ENCODE measurements at regions not wholly inside any gene's neighbourhood (a gene's known extent, or its start where the extent isn't known, plus 50 kb on each side); places are given as distances from the start of the nearest gene placed in this dataset.

DNA sequence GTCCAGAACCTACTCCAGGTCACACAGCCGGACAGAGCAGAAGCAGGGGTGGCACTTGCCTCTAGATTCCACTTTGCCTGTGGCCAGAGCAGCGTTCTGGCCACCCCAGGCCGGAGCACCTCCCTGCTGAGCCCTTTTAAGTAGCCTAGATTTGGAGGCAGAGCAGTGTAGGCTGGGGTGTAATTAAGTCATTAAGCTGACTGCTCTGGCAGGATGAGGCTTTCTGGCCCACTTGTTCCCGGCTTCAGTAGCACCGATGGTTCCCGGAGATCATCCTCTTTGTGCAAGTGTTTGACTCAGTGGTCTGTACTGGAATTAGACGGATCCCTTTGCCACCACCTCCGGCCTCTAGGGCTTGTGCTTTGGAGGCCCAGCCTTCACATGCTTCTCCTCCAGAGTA lies 281.9 kb upstream of the ANKRD55 start:
- H3K4me2 ChIP-seq (ENCODE audit: insufficient read depth, low read length): no peak overlapping the region
- TF ChIP-seq, protein P1, sequence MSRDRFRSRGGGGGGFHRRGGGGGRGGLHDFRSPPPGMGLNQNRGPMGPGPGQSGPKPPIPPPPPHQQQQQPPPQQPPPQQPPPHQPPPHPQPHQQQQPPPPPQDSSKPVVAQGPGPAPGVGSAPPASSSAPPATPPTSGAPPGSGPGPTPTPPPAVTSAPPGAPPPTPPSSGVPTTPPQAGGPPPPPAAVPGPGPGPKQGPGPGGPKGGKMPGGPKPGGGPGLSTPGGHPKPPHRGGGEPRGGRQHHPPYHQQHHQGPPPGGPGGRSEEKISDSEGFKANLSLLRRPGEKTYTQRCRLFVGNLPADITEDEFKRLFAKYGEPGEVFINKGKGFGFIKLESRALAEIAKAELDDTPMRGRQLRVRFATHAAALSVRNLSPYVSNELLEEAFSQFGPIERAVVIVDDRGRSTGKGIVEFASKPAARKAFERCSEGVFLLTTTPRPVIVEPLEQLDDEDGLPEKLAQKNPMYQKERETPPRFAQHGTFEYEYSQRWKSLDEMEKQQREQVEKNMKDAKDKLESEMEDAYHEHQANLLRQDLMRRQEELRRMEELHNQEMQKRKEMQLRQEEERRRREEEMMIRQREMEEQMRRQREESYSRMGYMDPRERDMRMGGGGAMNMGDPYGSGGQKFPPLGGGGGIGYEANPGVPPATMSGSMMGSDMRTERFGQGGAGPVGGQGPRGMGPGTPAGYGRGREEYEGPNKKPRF (IDR thresholded peaks at IDR 0.05; ENCODE audit: low read depth, low read length): no peak
- TF ChIP-seq PRMT5 (CRISPR knock-in tag; IDR thresholded peaks at IDR 0.05): no peak
- TF ChIP-seq, protein P2, sequence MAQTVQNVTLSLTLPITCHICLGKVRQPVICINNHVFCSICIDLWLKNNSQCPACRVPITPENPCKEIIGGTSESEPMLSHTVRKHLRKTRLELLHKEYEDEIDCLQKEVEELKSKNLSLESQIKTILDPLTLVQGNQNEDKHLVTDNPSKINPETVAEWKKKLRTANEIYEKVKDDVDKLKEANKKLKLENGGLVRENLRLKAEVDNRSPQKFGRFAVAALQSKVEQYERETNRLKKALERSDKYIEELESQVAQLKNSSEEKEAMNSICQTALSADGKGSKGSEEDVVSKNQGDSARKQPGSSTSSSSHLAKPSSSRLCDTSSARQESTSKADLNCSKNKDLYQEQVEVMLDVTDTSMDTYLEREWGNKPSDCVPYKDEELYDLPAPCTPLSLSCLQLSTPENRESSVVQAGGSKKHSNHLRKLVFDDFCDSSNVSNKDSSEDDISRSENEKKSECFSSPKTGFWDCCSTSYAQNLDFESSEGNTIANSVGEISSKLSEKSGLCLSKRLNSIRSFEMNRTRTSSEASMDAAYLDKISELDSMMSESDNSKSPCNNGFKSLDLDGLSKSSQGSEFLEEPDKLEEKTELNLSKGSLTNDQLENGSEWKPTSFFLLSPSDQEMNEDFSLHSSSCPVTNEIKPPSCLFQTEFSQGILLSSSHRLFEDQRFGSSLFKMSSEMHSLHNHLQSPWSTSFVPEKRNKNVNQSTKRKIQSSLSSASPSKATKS (CRISPR knock-in tag; IDR thresholded peaks at IDR 0.05): no peak
- no peak for TF ChIP-seq CCAR2 (IDR thresholded peaks at IDR 0.05; ENCODE audit: low read depth, low read length)
- no peak for TF ChIP-seq CBFB (CRISPR knock-in tag; IDR thresholded peaks at IDR 0.05)
- TF ChIP-seq HMGN3 (IDR thresholded peaks at IDR 0.05; ENCODE audit: borderline replicate concordance, extremely low read depth, insufficient read length, low read depth, low read length): no peak
- TF ChIP-seq CBX8 (IDR thresholded peaks at IDR 0.05; ENCODE audit: borderline replicate concordance, extremely low read depth, low read depth, low read length, poor library complexity, severe bottlenecking): no peak
- no peak for TF ChIP-seq ASH1L (IDR thresholded peaks at IDR 0.05; ENCODE audit: borderline replicate concordance, low read depth, partially characterized antibody)
- TF ChIP-seq HDAC2 (IDR thresholded peaks at IDR 0.05): no peak
- TF ChIP-seq KDM2B (CRISPR knock-in tag; IDR thresholded peaks at IDR 0.05): no peak
- no peak for TF ChIP-seq ZNF586 (CRISPR knock-in tag; conservative IDR thresholded peaks at IDR 0.05)
- TF ChIP-seq NCOA1 (IDR thresholded peaks at IDR 0.05; ENCODE audit: low read depth): no peak
- no peak for TF ChIP-seq MTA1 (IDR thresholded peaks at IDR 0.05; ENCODE audit: borderline replicate concordance)
- TF ChIP-seq POLR3A (IDR thresholded peaks at IDR 0.05; ENCODE audit: borderline replicate concordance, extremely low read depth, insufficient read depth, insufficient read length): no peak
- no peak for TF ChIP-seq RUNX1 (IDR thresholded peaks at IDR 0.05; ENCODE audit: low read depth)
- TF ChIP-seq PHF8 (IDR thresholded peaks at IDR 0.05; ENCODE audit: borderline replicate concordance, low read length): no peak
- TF ChIP-seq KLF13 (tag; IDR thresholded peaks at IDR 0.05; ENCODE audit: borderline replicate concordance, low read depth): no peak
- no peak for TF ChIP-seq JUND (IDR thresholded peaks at IDR 0.05; ENCODE audit: borderline replicate concordance, low read depth, low read length)
- no peak for TF ChIP-seq JUND (tag; IDR thresholded peaks at IDR 0.05; ENCODE audit: borderline replicate concordance, low read depth, low read length)
- TF ChIP-seq NFIC (IDR thresholded peaks at IDR 0.05): no peak
- H3K27ac ChIP-seq (ENCODE audit: extremely low read depth, low read depth, low read length): no peak overlapping the region
- CTCF ChIA-PET (ENCODE audit: low intra/inter-chr PET ratio): no interaction called here
- DNase-seq (ENCODE audit: extremely low read depth in 1 of 4, low spot score in 3 of 4) (no peak), FAIRE-seq (no peak), ATAC-seq (no peak)
- in situ Hi-C loops (cut with MboI): no loop called here
- no peaks in the 10 kb centered on the region for H3K79me2 ChIP-seq (ENCODE audit: control insufficient read depth, insufficient read depth, low read length)
- H3K4me3 ChIP-seq: no peak overlapping the region
- BruUV-seq (replicated peaks): no TSS peak
- WGBS (ENCODE audit: insufficient coverage, low coverage, missing lambda C conversion rate): 21% methylated on average over 8 of the region's 8 CpGs
- intact Hi-C loops (cut with micrococcal nuclease): no loop called here
- no peaks in the 10 kb centered on the region for H3K36me3 ChIP-seq (ENCODE audit: control insufficient read depth, insufficient read depth, low read length)
- peaks cover 3 to 15% of the 10 kb centered on the region in 2 experiments; a peak in 3 of 5 replicates for H3K27me3 ChIP-seq (ENCODE audit: control insufficient read depth in 2 of 2, insufficient read depth in 2 of 2, low read length in 2 of 2)
- no peak overlapping the region; a peak in 1 of 4 replicates for H3K9ac ChIP-seq (ENCODE audit: insufficient read depth in 1 of 2, low read depth in 2 of 2, low read length in 2 of 2)
- no peaks in the 10 kb centered on the region for H3K9me1 ChIP-seq (ENCODE audit: control insufficient read depth, insufficient read depth, low read length)
- H3K9me3 ChIP-seq (replicated peaks; ENCODE audit: control insufficient read depth, insufficient read depth, low read depth, low read length): no peaks in the 10 kb centered on the region
- H2AFZ ChIP-seq (ENCODE audit: low read depth, low read length): no peak overlapping the region
- POLR2A ChIA-PET: no interaction called here
- no peaks in the 10 kb centered on the region; a peak in 1 of 5 replicates for H3K4me1 ChIP-seq (replicated peaks in 1 of 2; ENCODE audit: control insufficient read depth in 2 of 2, insufficient read depth in 2 of 2, low read length in 2 of 2)
- no peaks in the 10 kb centered on the region for H4K20me1 ChIP-seq (replicated peaks; ENCODE audit: control insufficient read depth, insufficient read depth, low read length)

Data from K562 (cell line).